ENCODE measurements at regions not wholly inside any gene's neighbourhood (a gene's known extent, or its start where the extent isn't known, plus 50 kb on each side); places are given as distances from the start of the nearest gene placed in this dataset.

GRCh38 chr4:27428661-27429060 lies 568.0 kb downstream of the STIM2 start:
- TF ChIP-seq POLR2AphosphoS5 (IDR thresholded peaks at IDR 0.05) = no peak
- no peak for TF ChIP-seq CTCF (IDR thresholded peaks at IDR 0.05)
- TF ChIP-seq POLR2A (IDR thresholded peaks at IDR 0.05) = no peak
- TF ChIP-seq EP300 (IDR thresholded peaks at IDR 0.05) = no peak
